ENCODE measurements at regions not wholly inside any gene's neighbourhood (a gene's known extent, or its start where the extent isn't known, plus 50 kb on each side); places are given as distances from the start of the nearest gene placed in this dataset.

DNA sequence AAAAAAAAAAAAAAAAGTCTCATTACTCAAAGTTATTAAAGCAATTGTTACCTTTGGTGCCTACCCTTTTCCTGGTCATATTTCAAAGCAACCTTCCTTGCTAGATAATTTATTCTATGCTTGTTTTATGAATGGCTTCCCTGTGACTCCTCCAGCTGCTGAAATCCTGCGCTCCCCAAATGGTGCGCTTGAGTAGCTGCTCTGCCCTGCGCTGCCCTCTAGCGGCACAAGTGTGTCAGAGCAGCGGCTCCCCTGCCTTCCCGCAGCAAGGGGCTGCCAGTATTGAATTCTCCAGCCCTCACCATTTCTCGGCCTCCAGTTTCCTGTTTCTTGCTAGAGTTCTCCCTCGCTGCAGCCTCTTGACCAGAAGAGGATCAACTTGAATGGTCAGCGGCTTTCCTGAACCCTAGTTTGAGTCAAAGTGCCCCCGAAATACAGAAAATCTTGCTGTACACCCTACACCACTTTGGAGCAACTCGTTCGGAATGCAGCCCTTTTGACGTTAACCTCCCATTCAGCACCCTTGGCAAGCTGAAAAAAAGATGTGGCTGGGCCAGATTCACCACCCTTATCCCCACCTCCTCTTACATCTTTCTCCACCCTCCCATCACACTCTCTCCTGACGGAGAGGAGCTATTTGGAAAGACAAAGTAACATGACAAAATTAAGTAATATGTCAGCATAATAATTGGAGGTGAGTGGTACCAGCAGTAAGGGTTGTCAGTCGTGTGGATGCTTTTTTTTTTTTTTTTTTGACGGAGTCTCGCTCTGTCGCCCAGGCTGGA lies 60.4 kb upstream of the KLHL31 start:
- Histone ChIP-seq H2AFZ (ENCODE audit: low read length) (peak overlapping the region; percentile 58; the same call in 1 of the 2 replicates), H4K20me1 (ENCODE audit: insufficient read depth, low read length, poor library complexity, severe bottlenecking) (no peaks in the 10 kb centered on the region), H3K9ac (ENCODE audit: low read depth, low read length, poor library complexity, severe bottlenecking) (no peak overlapping the region), H3K36me3 (ENCODE audit: insufficient read depth, low read length) (no peaks in the 10 kb centered on the region), H3K4me3 (ENCODE audit: low read length, poor library complexity, severe bottlenecking) (no peak overlapping the region), H3K79me2 (ENCODE audit: insufficient read depth, low read length) (no peaks in the 10 kb centered on the region), H3K4me2 (ENCODE audit: low read depth, low read length, poor library complexity, severe bottlenecking) (no peak overlapping the region), H3K9me2 (replicated peaks; ENCODE audit: low read depth, low read length) (no peaks in the 10 kb centered on the region), H3K9me3 (ENCODE audit: insufficient read depth, low read depth, low read length) (no peaks in the 10 kb centered on the region), H3K27me3 (ENCODE audit: insufficient read depth, low read length, poor library complexity, severe bottlenecking) (no peaks in the 10 kb centered on the region), H3K4me1 (ENCODE audit: insufficient read depth, low read length, poor library complexity, severe bottlenecking) (peaks cover 3% of the 10 kb centered on the region), H3F3A (ENCODE audit: low read depth) (no peaks in the 10 kb centered on the region)
- TF ChIP-seq CTCF (conservative IDR thresholded peaks at IDR 0.05; ENCODE audit: low read length) (peak; percentile 95), EZH2phosphoT487 (IDR thresholded peaks at IDR 0.05; ENCODE audit: borderline replicate concordance) (no peak)

DNA sequence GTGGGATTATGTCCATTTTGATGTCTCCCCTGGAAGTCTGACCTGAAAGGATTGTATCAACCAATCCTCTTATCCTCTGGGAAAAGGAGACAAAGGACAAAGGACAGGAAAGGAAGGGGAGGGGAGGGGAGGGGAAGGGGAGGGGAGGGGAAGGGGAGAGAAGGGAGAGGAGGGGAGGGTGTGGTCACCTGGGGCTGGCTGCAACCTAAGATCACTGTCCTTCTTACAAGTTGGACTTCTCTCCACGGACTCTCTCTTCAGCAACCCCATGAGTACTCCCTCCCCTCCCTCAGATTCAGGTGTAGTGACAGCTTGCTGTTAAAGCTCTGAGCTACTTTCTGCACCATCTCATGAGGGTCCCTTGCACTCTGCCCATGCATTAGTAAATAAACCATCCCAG lies 58.9 kb upstream of the KLHL31 start:
- H4K20me1 ChIP-seq (ENCODE audit: insufficient read depth, low read length, poor library complexity, severe bottlenecking): no peaks in the 10 kb centered on the region
- no peak overlapping the region for H3K9ac ChIP-seq (ENCODE audit: low read depth, low read length, poor library complexity, severe bottlenecking)
- H3K4me1 ChIP-seq (ENCODE audit: insufficient read depth, low read length, poor library complexity, severe bottlenecking): peaks cover 3% of the 10 kb centered on the region
- TF ChIP-seq CTCF (conservative IDR thresholded peaks at IDR 0.05; ENCODE audit: low read length): no peak
- TF ChIP-seq EZH2phosphoT487 (IDR thresholded peaks at IDR 0.05; ENCODE audit: borderline replicate concordance): no peak
- no peak overlapping the region for H3K4me2 ChIP-seq (ENCODE audit: low read depth, low read length, poor library complexity, severe bottlenecking)
- H3K36me3 ChIP-seq (ENCODE audit: insufficient read depth, low read length): no peaks in the 10 kb centered on the region
- no peaks in the 10 kb centered on the region for H3K27me3 ChIP-seq (ENCODE audit: insufficient read depth, low read length, poor library complexity, severe bottlenecking)
- no peak overlapping the region for H3K4me3 ChIP-seq (ENCODE audit: low read length, poor library complexity, severe bottlenecking)
- no peaks in the 10 kb centered on the region for H3K79me2 ChIP-seq (ENCODE audit: insufficient read depth, low read length)
- H3K9me3 ChIP-seq (ENCODE audit: insufficient read depth, low read depth, low read length): no peaks in the 10 kb centered on the region
- no peaks in the 10 kb centered on the region for H3F3A ChIP-seq (ENCODE audit: low read depth)
- H3K9me2 ChIP-seq (replicated peaks; ENCODE audit: low read depth, low read length): no peaks in the 10 kb centered on the region
- H2AFZ ChIP-seq (ENCODE audit: low read length): no peak overlapping the region

GRCh38 chr6:53723331-53723730 lies 57.8 kb upstream of the KLHL31 start:
- Histone ChIP-seq H3K9me2 (replicated peaks; ENCODE audit: low read depth, low read length) (no peaks in the 10 kb centered on the region), H3K9ac (ENCODE audit: low read depth, low read length, poor library complexity, severe bottlenecking) (no peak overlapping the region), H3K4me2 (ENCODE audit: low read depth, low read length, poor library complexity, severe bottlenecking) (no peak overlapping the region), H3K27me3 (ENCODE audit: insufficient read depth, low read length, poor library complexity, severe bottlenecking) (no peaks in the 10 kb centered on the region), H3F3A (ENCODE audit: low read depth) (no peaks in the 10 kb centered on the region), H3K9me3 (ENCODE audit: insufficient read depth, low read depth, low read length) (no peaks in the 10 kb centered on the region), H3K4me3 (ENCODE audit: low read length, poor library complexity, severe bottlenecking) (no peak overlapping the region), H2AFZ (ENCODE audit: low read length) (no peak overlapping the region), H4K20me1 (ENCODE audit: insufficient read depth, low read length, poor library complexity, severe bottlenecking) (no peaks in the 10 kb centered on the region), H3K4me1 (ENCODE audit: insufficient read depth, low read length, poor library complexity, severe bottlenecking) (peaks cover 2% of the 10 kb centered on the region), H3K79me2 (ENCODE audit: insufficient read depth, low read length) (no peaks in the 10 kb centered on the region), H3K36me3 (ENCODE audit: insufficient read depth, low read length) (no peaks in the 10 kb centered on the region)
- TF ChIP-seq CTCF (conservative IDR thresholded peaks at IDR 0.05; ENCODE audit: low read length): no peak
- no peak for TF ChIP-seq EZH2phosphoT487 (IDR thresholded peaks at IDR 0.05; ENCODE audit: borderline replicate concordance)
